Activated CD4-positive, CD25-positive, alpha-beta regulatory T cell (primary cell): ENCODE measurements at regions not wholly inside any gene's neighbourhood (a gene's known extent, or its start where the extent isn't known, plus 50 kb on each side); places are given as distances from the start of the nearest gene placed in this dataset.

Experiments used
- DNase-seq, 4 experiments: peaks; one replicate each; lab custom pipeline; 2025; lab: John Stamatoyannopoulos, UW

GRCh38 chr9:29826421-29826820, 2253.1 kb upstream of the C9orf72 start:
- no peak for DNase-seq

GRCh38 chr9:29830821-29831220, 2257.5 kb upstream of the C9orf72 start:
- DNase-seq, result no peak

DNA sequence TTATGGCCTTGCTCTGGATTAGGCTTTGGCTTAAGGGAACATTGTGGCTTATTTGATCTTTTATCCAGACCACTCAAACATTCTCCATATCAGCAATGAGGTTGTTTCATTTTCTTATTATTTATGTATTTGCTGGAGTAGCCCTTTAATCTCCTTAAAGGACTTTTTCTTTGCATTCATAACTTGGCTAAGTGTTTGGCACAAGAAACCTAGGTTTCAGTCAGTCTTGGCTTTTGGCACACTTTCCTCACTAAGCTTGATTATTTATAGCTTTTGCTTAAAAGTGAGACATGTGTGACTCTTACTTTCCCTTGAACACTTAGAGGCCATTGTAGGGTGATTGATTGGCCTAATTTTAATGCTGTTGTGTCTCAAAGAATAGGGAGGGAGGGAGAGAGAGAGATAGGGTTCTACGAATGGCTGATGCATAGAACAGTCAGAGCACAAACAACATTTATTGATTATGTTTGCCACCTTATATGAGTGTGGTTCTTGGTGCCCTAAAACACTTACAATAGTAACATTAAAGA, 2265.3 kb upstream of the C9orf72 start:
- no peak for DNase-seq

- no peak for DNase-seq
These were observed 2271.0 kb upstream of the C9orf72 start for GRCh38 chr9:29844251-29844650.

DNA sequence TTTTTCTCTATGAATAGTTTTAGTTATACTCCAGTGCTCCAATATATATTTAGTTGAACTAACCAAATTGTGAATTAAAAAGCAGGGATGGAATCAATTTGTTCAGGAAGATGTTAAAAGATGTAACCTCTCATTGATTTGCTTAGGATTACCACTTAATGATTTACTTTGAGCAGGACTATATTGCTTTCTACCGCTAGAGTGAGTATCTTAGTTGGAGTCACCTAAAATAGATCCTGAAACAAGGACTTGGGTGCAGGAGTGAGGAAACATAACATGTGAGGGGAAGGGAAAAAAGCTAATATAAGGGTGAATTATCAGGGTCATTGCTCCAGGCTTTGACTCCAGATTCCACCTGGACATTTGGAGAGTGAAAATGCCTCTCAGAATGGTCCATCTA, 2277.4 kb upstream of the C9orf72 start:
- DNase-seq, result no peak

GRCh38 chr9:29861803-29862202, 2288.5 kb upstream of the C9orf72 start:
- DNase-seq, result no peak

DNA sequence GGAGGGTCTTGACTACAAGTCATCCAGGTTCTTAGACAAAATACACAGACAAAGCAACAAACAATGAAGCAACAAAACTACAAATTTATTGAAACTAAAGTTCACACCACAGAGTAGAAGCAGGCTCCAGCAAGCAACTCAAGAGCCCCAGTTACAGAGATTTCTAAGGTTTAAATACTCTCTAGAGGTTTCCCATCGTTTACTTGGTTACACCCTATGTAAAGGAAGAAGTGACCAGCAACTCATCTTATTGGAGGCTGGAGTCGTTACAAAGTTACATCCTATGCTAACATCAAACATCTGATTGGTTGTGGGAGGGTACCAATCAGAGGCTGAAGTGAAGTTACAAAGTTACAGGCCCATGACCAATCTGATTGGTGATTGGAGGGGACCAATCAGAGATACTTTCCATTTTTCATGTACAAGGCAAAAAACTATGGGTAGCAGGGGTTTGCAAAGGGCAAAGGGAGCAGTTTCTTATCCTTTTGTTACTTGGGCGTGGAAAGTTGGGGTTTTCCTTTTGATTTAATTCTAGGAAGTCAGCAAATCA, 2292.6 kb upstream of the C9orf72 start:
- DNase-seq, result no peak

- no peak for DNase-seq
These were observed 2293.3 kb upstream of the C9orf72 start for GRCh38 chr9:29866556-29866955.

- DNase-seq, result no peak
These were observed 2300.3 kb upstream of the C9orf72 start for GRCh38 chr9:29873579-29873978.

DNA sequence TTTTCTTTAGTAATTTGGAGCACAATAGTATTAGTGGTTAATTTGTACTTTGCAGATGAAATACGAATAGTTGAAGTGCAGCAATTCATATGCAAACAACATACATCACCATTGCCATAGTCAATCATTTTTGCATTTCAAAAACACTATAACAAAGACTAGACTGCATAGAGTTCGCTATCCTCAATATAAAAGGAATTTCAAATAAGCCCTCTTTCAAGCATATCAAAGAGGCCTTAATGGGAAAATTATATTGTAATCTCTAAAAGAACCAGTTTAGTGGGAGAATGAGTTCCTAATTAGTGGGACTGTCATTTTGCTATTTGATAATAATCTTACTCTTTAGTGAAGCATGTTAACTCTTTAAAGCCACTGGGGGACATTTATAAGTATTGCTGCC, 2302.3 kb upstream of the C9orf72 start:
- no peak for DNase-seq

GRCh38 chr9:29882767-29883166, 2309.5 kb upstream of the C9orf72 start:
- DNase-seq, result no peak

DNA sequence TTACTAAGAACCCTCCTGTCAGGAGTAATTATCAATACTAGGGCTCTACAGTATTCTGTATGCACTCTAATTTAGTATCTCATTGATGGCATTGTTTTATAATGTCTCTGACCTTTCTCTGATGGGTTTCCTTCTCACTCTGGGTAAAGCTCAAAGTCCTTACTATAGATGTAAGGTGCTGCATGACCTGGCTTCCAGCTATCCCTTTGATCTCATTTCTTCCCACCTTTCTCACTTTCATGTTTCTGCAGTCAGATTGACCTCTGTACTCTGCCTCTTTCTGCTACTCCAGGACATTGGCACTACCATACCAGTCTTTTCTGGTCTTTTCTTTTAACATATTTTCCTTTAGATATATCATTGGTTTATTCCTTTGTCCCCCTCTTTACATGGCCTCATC, 2332.8 kb upstream of the C9orf72 start:
- no peak for DNase-seq

DNA sequence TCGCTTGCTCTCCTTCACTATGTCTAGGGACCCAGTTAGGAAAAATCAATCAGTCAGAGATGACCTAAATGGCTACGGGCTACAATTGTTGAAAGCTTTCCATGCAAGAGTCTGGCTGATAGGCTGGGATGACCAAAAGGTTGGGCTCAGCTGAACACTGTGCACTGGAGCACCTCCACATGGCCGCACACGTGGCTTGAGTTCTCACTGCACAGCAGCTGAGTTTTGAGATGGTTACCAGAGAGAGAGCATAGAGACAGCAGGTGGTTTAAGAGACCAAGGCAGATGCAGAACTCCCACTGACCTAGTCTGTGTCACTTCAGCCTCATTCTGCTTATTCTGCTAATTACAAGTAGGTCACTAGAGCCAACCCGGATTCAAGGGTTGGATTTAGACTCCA, 2354.8 kb upstream of the C9orf72 start:
- no peak for DNase-seq

- no peak for DNase-seq
These were observed 2366.3 kb upstream of the C9orf72 start for GRCh38 chr9:29939559-29939958.

DNA sequence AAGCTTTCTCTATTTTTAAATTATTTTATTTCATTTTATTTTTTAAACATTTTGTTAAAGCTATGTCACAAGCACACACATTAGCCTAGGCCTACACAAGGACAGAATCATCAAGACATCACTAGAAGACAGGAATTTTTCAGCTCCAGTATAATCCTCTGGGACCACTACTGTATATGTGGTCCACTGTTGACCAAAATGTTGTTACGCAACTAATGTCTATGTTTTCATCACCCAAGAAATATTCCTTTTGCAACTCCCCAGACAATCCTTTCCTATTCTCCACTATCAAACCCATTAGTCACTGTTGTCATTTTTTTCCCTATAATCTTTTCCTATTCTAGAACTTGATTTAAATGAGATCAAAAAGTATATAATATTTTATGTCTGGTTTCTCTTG, 2371.7 kb upstream of the C9orf72 start:
- no peak for DNase-seq

- DNase-seq, result no peak
These were observed 2385.2 kb upstream of the C9orf72 start for GRCh38 chr9:29958469-29958868.

DNA sequence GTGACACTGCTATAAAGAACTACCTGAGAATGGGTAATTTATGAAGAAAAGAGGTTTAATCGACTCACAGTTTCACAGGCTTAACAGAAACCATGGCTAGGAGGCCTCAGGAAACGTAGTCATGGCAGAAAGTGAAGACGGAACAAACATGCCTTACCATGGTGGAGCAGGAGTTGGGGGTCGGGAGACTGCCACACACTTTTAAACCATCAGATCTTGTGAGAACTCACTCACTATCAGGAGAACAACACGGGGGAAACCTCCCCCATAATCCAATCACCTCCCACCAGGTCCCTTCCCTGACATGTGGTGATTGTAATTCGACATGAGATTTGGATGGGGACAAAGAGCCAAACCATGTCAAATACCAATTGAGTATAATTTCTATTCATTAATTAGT, 2392.6 kb upstream of the C9orf72 start:
- no peak for DNase-seq

DNA sequence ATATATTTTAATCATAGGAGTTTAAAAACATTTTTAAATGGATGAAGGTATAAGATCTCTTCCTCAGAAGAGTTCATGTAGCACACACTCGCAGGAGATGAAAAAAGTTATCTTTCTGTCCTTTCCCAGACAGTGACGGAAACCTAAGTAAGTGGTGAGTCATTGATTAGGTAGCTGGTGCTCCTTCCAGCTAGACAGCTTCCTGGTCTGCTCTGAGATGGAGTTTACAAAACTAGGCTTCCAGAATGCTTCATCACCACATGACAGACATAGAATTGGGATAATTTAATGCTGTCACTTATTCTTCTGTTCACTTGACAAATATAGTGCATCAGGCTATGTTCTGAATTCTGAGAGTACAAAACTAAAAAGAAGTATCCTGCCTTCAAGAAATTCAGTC, 2393.0 kb upstream of the C9orf72 start:
- DNase-seq, result no peak

- DNase-seq, result no peak
These were observed 2395.6 kb upstream of the C9orf72 start for GRCh38 chr9:29968831-29969230.

GRCh38 chr9:29969408-29969807, 2396.1 kb upstream of the C9orf72 start:
- no peak for DNase-seq

- DNase-seq, result no peak
These were observed 2396.8 kb upstream of the C9orf72 start for GRCh38 chr9:29969856-29970647.

DNA sequence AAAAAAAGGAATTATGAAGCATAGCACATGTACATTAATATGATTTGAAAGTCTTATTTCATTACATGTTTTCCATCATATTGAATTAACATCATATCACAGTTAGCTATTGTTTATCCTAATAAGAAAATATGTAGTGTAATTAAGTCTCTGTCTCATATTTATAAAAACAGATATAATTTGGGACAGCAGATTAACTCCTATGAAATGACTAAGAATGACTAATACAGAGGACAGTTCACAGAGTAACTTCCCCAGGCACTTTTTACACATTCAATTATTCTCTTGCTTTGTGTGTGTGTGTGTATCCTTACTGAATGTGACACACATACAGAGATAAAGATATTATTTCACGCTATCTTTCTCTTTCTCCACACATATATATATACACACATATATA, 2400.9 kb upstream of the C9orf72 start:
- no peak for DNase-seq

- no peak for DNase-seq
These were observed 2403.7 kb upstream of the C9orf72 start for GRCh38 chr9:29976981-29977380.

DNA sequence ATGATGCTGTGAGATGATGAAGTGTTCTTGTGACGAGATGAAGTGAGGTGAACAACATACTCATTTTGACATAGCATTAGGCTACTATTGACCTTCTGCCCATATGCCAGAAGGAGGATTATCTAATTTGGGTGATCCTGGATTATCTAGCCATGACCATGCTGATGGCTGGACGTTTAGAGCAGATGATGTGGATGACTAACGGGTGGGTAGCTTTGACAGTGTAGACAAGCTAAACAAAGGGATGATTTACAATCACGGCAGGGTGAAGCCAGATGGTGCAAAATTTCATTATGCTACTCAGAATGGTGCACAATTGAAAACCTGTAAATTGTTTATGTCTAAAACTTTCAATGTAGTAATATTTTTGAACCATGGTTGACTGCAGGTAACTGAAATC, 2403.4 kb upstream of the ACO1 start:
- DNase-seq, result no peak
